NCI-H748 (cell line): ENCODE measurements at regions not wholly inside any gene's neighbourhood (a gene's known extent, or its start where the extent isn't known, plus 50 kb on each side); places are given as distances from the start of the nearest gene placed in this dataset.

Experiments
- DNase-seq: peaks from one replicate; lab custom pipeline; 2025; ENCODE audit not compliant: unreplicated experiment; lab: John Stamatoyannopoulos, UW

- DNase-seq, result peak; percentile 98
Observed at GRCh38 chr18:42137693-42138375, 182.8 kb downstream of the PIK3C3 start.

GRCh38 chr18:42141439-42141838, 186.4 kb downstream of the PIK3C3 start:
- DNase-seq, result peak; percentile 54

- DNase-seq, result no peak
Observed at GRCh38 chr18:42155024-42155423, 200.0 kb downstream of the PIK3C3 start.

GRCh38 chr18:42156281-42156680, 201.2 kb downstream of the PIK3C3 start:
- no peak for DNase-seq

GRCh38 chr18:42157420-42157819, 202.4 kb downstream of the PIK3C3 start:
- no peak for DNase-seq

GRCh38 chr18:42157878-42158277, 202.8 kb downstream of the PIK3C3 start:
- DNase-seq, result no peak

- DNase-seq, result no peak
Observed at GRCh38 chr18:42159146-42159545, 204.1 kb downstream of the PIK3C3 start.

GRCh38 chr18:42163321-42163720, 208.3 kb downstream of the PIK3C3 start:
- no peak for DNase-seq

GRCh38 chr18:42164556-42164955, 209.5 kb downstream of the PIK3C3 start:
- no peak for DNase-seq

GRCh38 chr18:42165922-42166513, 211.0 kb downstream of the PIK3C3 start:
- no peak for DNase-seq

GRCh38 chr18:42168487-42168886, 213.5 kb downstream of the PIK3C3 start:
- DNase-seq, result no peak

GRCh38 chr18:42168907-42169306, 213.9 kb downstream of the PIK3C3 start:
- DNase-seq, result no peak

GRCh38 chr18:42174909-42175308, 219.9 kb downstream of the PIK3C3 start:
- no peak for DNase-seq

GRCh38 chr18:42176599-42176998, 221.6 kb downstream of the PIK3C3 start:
- DNase-seq, result no peak

GRCh38 chr18:42177390-42177789, 222.4 kb downstream of the PIK3C3 start:
- DNase-seq, result no peak

GRCh38 chr18:42178376-42179080, 223.5 kb downstream of the PIK3C3 start:
- DNase-seq, result no peak

GRCh38 chr18:42179542-42180121, 224.6 kb downstream of the PIK3C3 start:
- no peak for DNase-seq

- no peak for DNase-seq
Observed at GRCh38 chr18:42181474-42181873, 226.4 kb downstream of the PIK3C3 start.

- DNase-seq, result no peak
Observed at GRCh38 chr18:42182728-42183700, 228.0 kb downstream of the PIK3C3 start.

- no peak for DNase-seq
Observed at GRCh38 chr18:42183746-42184145, 228.7 kb downstream of the PIK3C3 start.
